Mesenchymal stem cell (in vitro differentiated cells and primary cell): ENCODE measurements at regions not wholly inside any gene's neighbourhood (a gene's known extent, or its start where the extent isn't known, plus 50 kb on each side); places are given as distances from the start of the nearest gene placed in this dataset.

ENCODE experiments used
- DNase-seq: peaks from one replicate; pipeline ENCODE4 v3.0.0-alpha.2; 2013
- H2AFZ ChIP-seq: one replicate; pipeline ENCODE4 v1.6.1; 2013; ENCODE audit warnings: low read depth, mild to moderate bottlenecking, control low read depth, inconsistent platforms, low read length, moderate library complexity
- H2AK5ac ChIP-seq: 2 replicates; pipeline ENCODE4 v1.6.1; 2013; ENCODE audit warnings: low read length, moderate library complexity, mild to moderate bottlenecking, inconsistent platforms; ENCODE audit not compliant: severe bottlenecking
- H2BK120ac ChIP-seq: one replicate; pipeline ENCODE4 v1.6.1; 2013; ENCODE audit warnings: low read depth, mild to moderate bottlenecking, inconsistent platforms, low read length, moderate library complexity
- H2BK12ac ChIP-seq, 2 experiments: one replicate each; pipeline ENCODE4 v1.6.1; 2013; ENCODE audit warnings: inconsistent platforms in 2 of 2, low read length in 2 of 2, mild to moderate bottlenecking in 2 of 2, moderate library complexity in 2 of 2, control low read depth in 1 of 2
- H2BK15ac ChIP-seq: one replicate; pipeline ENCODE4 v1.6.1; 2013; ENCODE audit warnings: mild to moderate bottlenecking, low read depth, inconsistent platforms; ENCODE audit not compliant: poor library complexity, severe bottlenecking
- H2BK5ac ChIP-seq: 2 replicates; pipeline ENCODE4 v1.6.1; 2013; ENCODE audit warnings: low read depth, mild to moderate bottlenecking, low read length, control low read depth, inconsistent platforms; ENCODE audit not compliant: poor library complexity, severe bottlenecking
- H3K14ac ChIP-seq, 2 experiments: one replicate each; pipeline ENCODE4 v1.6.1; 2013; ENCODE audit warnings: inconsistent platforms in 2 of 2, low read length in 2 of 2, control low read depth in 1 of 2, mild to moderate bottlenecking in 1 of 2, moderate library complexity in 1 of 2
- H3K18ac ChIP-seq, 2 experiments: one replicate each; pipeline ENCODE4 v1.6.1; 2013; ENCODE audit warnings: inconsistent platforms in 2 of 2, low read length in 2 of 2, control low read depth in 1 of 2, low read depth in 1 of 2, mild to moderate bottlenecking in 1 of 2
- H3K23ac ChIP-seq, 2 experiments: one replicate each; pipeline ENCODE4 v1.6.1; 2013; ENCODE audit warnings: inconsistent platforms in 2 of 2, low read length in 2 of 2, mild to moderate bottlenecking in 2 of 2, moderate library complexity in 2 of 2, control low read depth in 1 of 2
- H3K27ac ChIP-seq: 2 replicates; pipeline ENCODE4 v1.5.1; 2013; ENCODE audit warnings: mild to moderate bottlenecking, moderate library complexity, low read length, control low read depth, inconsistent platforms; ENCODE audit not compliant: poor library complexity, severe bottlenecking
- H3K27me3 ChIP-seq, 2 experiments: 2 replicates each; pipeline versions ENCODE4 v1.6.1 to v1.7.0; 2013; ENCODE audit warnings: low read length in 2 of 2, mild to moderate bottlenecking in 2 of 2, moderate library complexity in 2 of 2, control low read depth in 1 of 2, inconsistent platforms in 1 of 2; ENCODE audit not compliant: control insufficient read depth in 1 of 2, insufficient read depth in 1 of 2
- H3K36me3 ChIP-seq, 2 experiments: 2 replicates each; pipeline versions ENCODE4 v1.6.1 to v1.7.0; 2013; ENCODE audit warnings: low read length in 2 of 2, control low read depth in 1 of 2, inconsistent platforms in 1 of 2, low read depth in 1 of 2, mild to moderate bottlenecking in 1 of 2; ENCODE audit not compliant: insufficient read depth in 2 of 2, control insufficient read depth in 1 of 2
- H3K4ac ChIP-seq, 2 experiments: one replicate each; pipeline ENCODE4 v1.6.1; 2013; ENCODE audit warnings: inconsistent platforms in 2 of 2, low read length in 2 of 2, mild to moderate bottlenecking in 2 of 2, moderate library complexity in 2 of 2, control low read depth in 1 of 2, low read depth in 1 of 2
- H3K4me1 ChIP-seq: 2 replicates; pipeline ENCODE4 v1.6.1; 2013; ENCODE audit warnings: low read depth, low read length, control low read depth; ENCODE audit not compliant: control insufficient read depth, insufficient read depth
- H3K4me2 ChIP-seq: 2 replicates; pipeline ENCODE4 v1.6.1; 2013; ENCODE audit warnings: low read length, mild to moderate bottlenecking, inconsistent platforms; ENCODE audit not compliant: poor library complexity, severe bottlenecking
- H3K4me3 ChIP-seq, 2 experiments: 2 replicates each; pipeline versions ENCODE4 v1.5.1 to v1.7.0; 2013; ENCODE audit warnings: low read length in 2 of 2, mild to moderate bottlenecking in 2 of 2, control low read depth in 1 of 2, low read depth in 1 of 2; ENCODE audit not compliant: insufficient read depth in 1 of 2
- H3K79me1 ChIP-seq: replicated peaks from 2 replicates; pipeline ENCODE4 v1.6.1; 2013; ENCODE audit warnings: mild to moderate bottlenecking, control low read depth, low read length, inconsistent platforms; ENCODE audit not compliant: poor library complexity, severe bottlenecking
- H3K9ac ChIP-seq: 2 replicates; pipeline ENCODE4 v1.7.0; 2013; ENCODE audit warnings: mild to moderate bottlenecking, low read length, moderate library complexity
- H3K9me3 ChIP-seq: 2 replicates; pipeline ENCODE4 v1.7.0; 2013; ENCODE audit warnings: mild to moderate bottlenecking, low read length; ENCODE audit not compliant: control insufficient read depth
- H4K8ac ChIP-seq: one replicate; pipeline ENCODE4 v1.6.1; 2013; ENCODE audit warnings: inconsistent platforms, mild to moderate bottlenecking, low read length, moderate library complexity
- H4K91ac ChIP-seq: one replicate; pipeline ENCODE4 v1.6.1; 2013; ENCODE audit warnings: mild to moderate bottlenecking, low read length, inconsistent platforms
- WGBS: methylation state at CpG from one replicate; pipeline ENCODE4 v1.1.7; 2013; ENCODE audit warnings: mixed read lengths; 5-methylcytosine and 5-hydroxymethylcytosine counted together

DNA sequence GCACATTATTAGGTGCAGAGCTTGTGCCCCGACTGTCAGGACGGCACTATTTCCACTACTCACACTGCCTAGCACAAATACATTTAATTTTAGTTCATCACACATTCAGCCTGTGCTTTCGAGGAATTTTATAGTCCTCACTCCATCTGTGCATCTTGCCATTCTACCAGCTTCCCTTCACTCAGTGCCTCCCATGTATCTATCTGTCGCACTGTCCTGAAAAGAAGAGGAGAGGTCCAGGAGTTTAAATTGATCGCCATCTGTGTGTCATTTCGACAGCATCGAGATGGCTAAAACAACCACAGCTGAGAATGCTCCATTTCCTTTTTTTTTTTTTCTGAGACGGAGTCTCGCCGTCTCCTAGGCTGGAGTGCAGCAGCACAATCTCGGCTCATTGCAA is 97.6 kb upstream of the FOXN3 start:
- H3K9ac ChIP-seq, result no peak overlapping the region
- WGBS, result 96% methylated on average over 10 of the region's 11 CpGs
- no peak overlapping the region for H3K27ac ChIP-seq
- H3K4me1 ChIP-seq, result peaks cover 11% of the 10 kb centered on the region
- DNase-seq, result no peak
- no peak overlapping the region for H4K8ac ChIP-seq
- H2BK5ac ChIP-seq, result no peak overlapping the region
- no peak overlapping the region for H2BK15ac ChIP-seq
- H3K18ac ChIP-seq, result no peak overlapping the region
- H2AFZ ChIP-seq, result no peak overlapping the region
- H2AK5ac ChIP-seq, result no peak overlapping the region
- H3K4me3 ChIP-seq, result no peak overlapping the region
- H3K9me3 ChIP-seq, result no peaks in the 10 kb centered on the region
- peaks cover 24% of the 10 kb centered on the region for H3K79me1 ChIP-seq
- no peak overlapping the region for H3K4me2 ChIP-seq
- H3K14ac ChIP-seq, result no peak overlapping the region
- H4K91ac ChIP-seq, result no peak overlapping the region
- peaks cover 0 to 4% of the 10 kb centered on the region in 2 experiments for H3K36me3 ChIP-seq
- H2BK12ac ChIP-seq, result no peak overlapping the region
- H3K4ac ChIP-seq, result no peak overlapping the region
- no peak overlapping the region for H2BK120ac ChIP-seq
- H3K27me3 ChIP-seq, result no peaks in the 10 kb centered on the region
- no peak overlapping the region for H3K23ac ChIP-seq

DNA sequence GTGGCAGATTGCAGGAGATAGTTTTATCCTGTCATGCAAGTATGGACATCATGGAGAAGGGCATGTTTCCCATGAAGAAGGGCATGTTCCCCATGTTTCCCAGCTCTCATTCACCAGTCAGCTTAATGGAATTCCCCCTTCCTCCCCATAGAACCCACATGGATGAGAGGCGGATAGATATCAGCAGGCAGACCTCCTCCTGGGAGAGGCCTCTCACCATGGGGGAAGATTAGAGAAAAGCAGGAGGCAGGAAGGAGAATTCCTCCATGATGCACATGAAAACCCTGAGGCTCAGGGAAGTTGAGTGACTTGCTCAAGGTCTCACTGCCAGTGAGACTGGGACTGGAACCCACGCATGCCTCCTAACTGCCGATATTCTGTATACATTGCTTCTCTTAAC is 92.9 kb upstream of the FOXN3 start:
- Histone ChIP-seq H3K27ac (peak overlapping the region; percentile 63), H2AK5ac (no peak overlapping the region), H4K91ac (no peak overlapping the region), H2BK120ac (no peak overlapping the region), H3K23ac (no peak overlapping the region), H3K4me1 (peaks cover 28% of the 10 kb centered on the region), H3K4ac (no peak overlapping the region), H2BK5ac (no peak overlapping the region), H3K18ac (no peak overlapping the region), H3K14ac (no peak overlapping the region), H3K4me2 (no peak overlapping the region), H2BK12ac (no peak overlapping the region), H4K8ac (no peak overlapping the region), H3K79me1 (peaks cover 10% of the 10 kb centered on the region), H3K36me3 (peaks cover 0 to 3% of the 10 kb centered on the region in 2 experiments), H2BK15ac (no peak overlapping the region), H2AFZ (no peak overlapping the region), H3K9me3 (no peaks in the 10 kb centered on the region), H3K4me3 (no peak overlapping the region), H3K27me3 (no peaks in the 10 kb centered on the region), H3K9ac (no peak overlapping the region)
- 80% methylated on average over 3 of the region's 3 CpGs for WGBS
- peak; percentile 72 for DNase-seq

DNA sequence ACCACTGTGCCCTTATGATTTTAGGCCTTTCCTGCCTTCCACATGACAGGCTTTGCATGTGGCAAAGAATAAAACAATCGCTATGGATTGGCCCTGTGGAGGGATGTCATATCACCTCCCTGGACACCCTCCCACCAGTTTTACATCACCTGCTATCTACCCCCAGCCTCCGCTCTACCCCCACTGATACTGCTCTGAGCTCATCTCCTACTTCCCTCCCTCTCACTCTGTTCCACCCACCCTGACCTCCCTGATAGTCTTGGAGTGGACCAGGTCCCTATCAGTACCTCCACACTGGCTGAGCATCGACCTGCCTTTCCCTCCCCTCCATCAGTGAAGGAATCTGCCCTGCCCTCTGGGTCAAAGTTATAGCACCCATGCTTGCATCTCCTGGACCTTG is 91.8 kb upstream of the FOXN3 start:
- Histone ChIP-seq H3K79me1 (peaks cover 3% of the 10 kb centered on the region), H2AK5ac (peak overlapping the region; percentile 95), H3K9me3 (no peaks in the 10 kb centered on the region), H3K23ac (no peak overlapping the region), H3K4me1 (peaks cover 29% of the 10 kb centered on the region), H3K36me3 (no peaks in the 10 kb centered on the region), H2BK120ac (no peak overlapping the region), H3K9ac (no peak overlapping the region), H4K8ac (no peak overlapping the region), H2AFZ (no peak overlapping the region), H3K18ac (no peak overlapping the region), H4K91ac (no peak overlapping the region), H3K4me2 (no peak overlapping the region), H2BK5ac (no peak overlapping the region), H3K27me3 (no peaks in the 10 kb centered on the region), H3K14ac (peak overlapping the region in 1 of 2 experiments; percentile 19), H2BK15ac (no peak overlapping the region), H3K27ac (peak overlapping the region; percentile 17), H3K4ac (no peak overlapping the region), H3K4me3 (no peak overlapping the region), H2BK12ac (peak overlapping the region in 1 of 2 experiments; percentile 68)
- WGBS, result 90% methylated on average over 3 of the region's 3 CpGs
- DNase-seq, result no peak

DNA sequence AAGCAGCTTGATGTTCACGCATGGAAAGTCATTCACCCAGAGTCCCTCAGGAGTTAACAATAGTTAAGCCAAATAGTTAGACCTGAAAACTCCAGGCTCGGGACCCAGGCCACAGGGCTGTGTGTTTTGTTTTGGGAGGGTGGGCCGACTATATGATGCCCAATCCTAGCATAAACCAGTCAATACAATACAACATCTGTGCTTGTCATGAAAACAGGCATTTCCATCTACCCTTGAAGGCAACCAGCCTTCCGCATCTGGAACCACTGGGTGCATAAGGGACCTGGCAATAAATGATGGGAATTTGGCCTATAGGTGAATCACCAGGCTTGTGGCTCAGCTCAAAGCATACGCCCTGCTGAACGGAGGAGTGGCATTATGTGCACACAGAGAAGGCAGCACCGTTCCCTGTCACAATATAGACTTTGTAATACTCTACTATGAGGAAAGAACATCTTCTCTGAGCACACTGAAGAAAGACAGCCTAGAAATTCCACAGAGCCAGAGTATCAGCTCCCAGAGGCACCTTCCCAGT is 91.0 kb upstream of the FOXN3 start:
- 45% methylated on average over 3 of the region's 7 CpGs for WGBS
- no peak overlapping the region for H3K4me3 ChIP-seq
- no peak overlapping the region for H3K4ac ChIP-seq
- no peaks in the 10 kb centered on the region for H3K36me3 ChIP-seq
- no peak overlapping the region for H4K91ac ChIP-seq
- H2BK5ac ChIP-seq, result no peak overlapping the region
- peak overlapping the region; percentile 74 for H2BK15ac ChIP-seq
- H3K9me3 ChIP-seq, result no peaks in the 10 kb centered on the region
- no peak overlapping the region for H3K18ac ChIP-seq
- H3K79me1 ChIP-seq, result peaks cover 3% of the 10 kb centered on the region
- H2AFZ ChIP-seq, result no peak overlapping the region
- no peaks in the 10 kb centered on the region for H3K27me3 ChIP-seq
- no peak overlapping the region for H3K23ac ChIP-seq
- peak overlapping the region; percentile 85 for H3K27ac ChIP-seq
- no peak overlapping the region for H3K9ac ChIP-seq
- H4K8ac ChIP-seq, result no peak overlapping the region
- peak overlapping the region; percentile 96 for H2AK5ac ChIP-seq
- peak; percentile 40 for DNase-seq
- no peak overlapping the region for H3K4me2 ChIP-seq
- H3K14ac ChIP-seq, result peak overlapping the region in 1 of 2 experiments; percentile 64
- H3K4me1 ChIP-seq, result peaks cover 29% of the 10 kb centered on the region
- peak overlapping the region in 1 of 2 experiments; percentile 74 for H2BK12ac ChIP-seq
- no peak overlapping the region for H2BK120ac ChIP-seq
